ENCODE measurements at regions not wholly inside any gene's neighbourhood (a gene's known extent, or its start where the extent isn't known, plus 50 kb on each side); places are given as distances from the start of the nearest gene placed in this dataset.
"Not testable (repeated sequence)": the region's sequence is repeated elsewhere in the genome, so short reads cannot be mapped to it uniquely, and the experiment has no call there.

GRCh38 chr6:10194816-10195672 is 219.8 kb downstream of the TFAP2A start:
- no peak overlapping the region for H3K27ac ChIP-seq
- no peak overlapping the region for H3K4me3 ChIP-seq

DNA sequence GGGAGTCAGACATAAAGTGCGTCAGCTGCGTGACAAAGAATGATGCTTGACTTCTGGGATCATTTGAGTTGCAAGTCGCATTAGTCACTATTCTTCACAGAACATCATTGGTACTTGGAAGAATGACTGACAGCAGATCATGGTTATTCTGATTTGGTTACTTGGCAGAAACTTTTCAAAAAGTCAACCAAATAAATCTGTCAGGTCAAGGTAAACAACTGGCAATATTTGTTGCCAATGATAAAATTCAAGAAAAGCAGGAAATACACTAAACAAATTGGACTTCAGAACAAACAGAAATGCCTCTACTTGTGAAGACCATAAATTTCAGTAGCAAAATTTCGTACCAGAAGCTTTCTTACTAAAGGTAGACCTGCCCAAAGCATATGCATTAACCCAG is 221.6 kb downstream of the TFAP2A start:
- H3K4me3 ChIP-seq: no peak overlapping the region
- H3K27ac ChIP-seq: no peak overlapping the region

DNA sequence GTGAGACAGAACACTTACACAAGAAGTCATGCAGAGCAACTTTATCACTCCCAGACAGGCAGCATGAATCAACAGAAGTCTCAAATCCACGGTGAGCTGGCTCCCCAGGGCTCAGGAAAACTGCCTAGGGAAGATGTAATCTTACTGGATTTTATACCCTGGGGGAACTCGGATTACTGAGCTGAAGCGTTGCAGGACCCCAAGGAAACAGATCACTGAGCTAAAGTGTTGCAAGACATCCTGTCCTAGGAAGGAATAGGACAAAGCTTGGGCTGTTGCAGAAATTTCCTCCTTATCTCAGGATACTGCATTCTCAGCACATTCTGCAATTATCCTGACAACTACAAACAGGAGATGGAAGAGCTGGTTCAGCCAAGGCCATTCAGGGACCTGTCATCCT is 224.8 kb downstream of the TFAP2A start:
- no peak overlapping the region for H3K27ac ChIP-seq
- no peak overlapping the region for H3K4me3 ChIP-seq

GRCh38 chr6:10184371-10185227 is 230.3 kb downstream of the TFAP2A start:
- no peak overlapping the region for H3K4me3 ChIP-seq
- H3K27ac ChIP-seq: no peak overlapping the region

- no peak overlapping the region for H3K27ac ChIP-seq
- H3K4me3 ChIP-seq: no peak overlapping the region
Observed at GRCh38 chr6:10180138-10181074, 234.5 kb downstream of the TFAP2A start.

- no peak overlapping the region for H3K4me3 ChIP-seq
Observed at GRCh38 chr6:10177704-10178103, 237.2 kb downstream of the TFAP2A start.

DNA sequence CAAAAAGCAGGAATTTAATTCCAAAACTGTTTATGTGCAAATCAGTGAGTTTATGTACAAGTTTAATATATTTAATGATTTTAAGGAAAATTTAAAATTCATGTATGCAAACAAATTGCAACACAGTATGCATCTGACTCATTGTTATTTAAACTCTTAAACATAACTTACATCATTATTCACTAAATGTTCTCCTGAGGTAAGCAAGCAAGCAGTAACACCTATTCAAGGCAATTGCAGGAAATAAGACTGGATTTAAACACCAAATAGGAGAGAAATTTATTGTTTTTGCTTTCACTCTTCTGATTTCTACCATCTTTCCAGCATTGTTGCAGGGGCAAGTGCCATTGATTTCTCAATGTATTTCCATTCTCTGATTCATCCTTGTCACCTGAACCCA is 239.5 kb downstream of the TFAP2A start:
- Histone ChIP-seq H3K4me3 (no peak overlapping the region), H3K27ac (no peak overlapping the region)

More at GRCh38 chr6:10177704-10178103, 237.2 kb downstream of the TFAP2A start:
- H3K27ac ChIP-seq: no peak overlapping the region

GRCh38 chr6:10174761-10175160 is 240.1 kb downstream of the TFAP2A start:
- no peak overlapping the region for H3K27ac ChIP-seq
- no peak overlapping the region for H3K4me3 ChIP-seq

DNA sequence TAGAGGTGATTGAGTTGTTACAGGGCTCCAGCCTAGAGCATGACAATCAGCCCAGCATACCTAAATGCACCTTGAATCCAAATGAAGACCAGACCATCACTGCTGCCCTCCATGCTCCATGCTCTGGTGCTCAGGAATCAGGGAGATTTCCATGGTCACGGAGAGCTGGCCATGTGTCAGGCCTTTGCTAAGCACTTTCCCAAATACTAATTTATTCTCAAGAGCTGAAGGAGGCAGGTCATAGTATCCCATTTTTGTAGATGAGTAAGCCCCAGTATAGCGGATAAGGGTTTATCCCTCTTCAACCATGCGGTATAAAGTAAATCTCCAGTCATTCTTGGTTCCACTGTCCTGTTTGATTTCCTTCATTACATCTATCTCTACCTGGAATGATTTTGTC is 240.8 kb downstream of the TFAP2A start:
- no peak overlapping the region for H3K27ac ChIP-seq

DNA sequence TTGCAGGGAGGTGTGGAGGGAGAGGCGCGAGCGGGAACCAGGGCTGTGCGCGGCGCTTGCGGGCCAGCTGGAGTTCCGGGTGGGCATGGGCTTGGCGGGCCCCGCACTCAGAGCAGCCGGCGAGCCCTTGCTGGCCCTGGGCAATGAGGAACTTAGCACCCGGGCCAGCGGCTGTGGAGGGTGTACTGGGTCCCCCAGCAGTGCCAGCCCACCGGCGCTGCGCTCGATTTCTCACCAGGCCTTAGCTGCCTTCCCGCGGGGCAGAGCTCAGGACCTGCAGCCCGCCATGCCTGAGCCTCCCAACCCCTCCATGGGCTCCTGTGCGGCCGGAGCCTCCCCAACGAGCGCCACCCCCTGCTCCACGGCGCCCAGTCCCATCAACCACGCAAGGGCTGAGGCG is 243.2 kb downstream of the TFAP2A start:
- not testable (repeated sequence) for H3K27ac ChIP-seq, H3K4me3 ChIP-seq

More for the DNA sequence above, 240.8 kb downstream of the TFAP2A start:
- H3K4me3 ChIP-seq: no peak overlapping the region

DNA sequence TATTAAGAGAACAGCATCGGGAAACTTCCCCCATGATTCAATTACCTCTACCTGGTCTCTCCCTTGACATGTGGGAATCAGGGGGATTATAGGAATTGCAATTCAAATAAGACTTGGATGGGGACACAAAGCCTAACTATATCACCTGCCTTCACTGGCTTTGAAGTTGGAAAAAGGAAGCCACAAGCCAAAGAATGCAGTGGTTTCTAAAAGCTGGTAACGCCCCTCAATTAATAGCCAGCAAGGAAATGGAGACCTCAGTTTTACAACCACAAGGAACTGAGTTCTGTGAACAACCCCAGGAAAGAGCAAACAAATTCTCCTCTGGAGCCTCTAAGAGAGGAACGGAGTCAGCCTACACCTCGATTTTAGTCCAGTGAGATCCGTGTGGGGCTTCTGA is 244.1 kb downstream of the TFAP2A start:
- H3K27ac ChIP-seq: no peak overlapping the region
- H3K4me3 ChIP-seq: no peak overlapping the region

GRCh38 chr6:10166031-10166430 is 248.8 kb downstream of the TFAP2A start:
- Histone ChIP-seq H3K27ac (peak overlapping the region in 1 of 21 experiments; percentile 64), H3K4me3 (no peak overlapping the region)

GRCh38 chr6:10163203-10163962 is 251.5 kb downstream of the TFAP2A start:
- Histone ChIP-seq H3K4me3 (peak overlapping the region in 2 of 7 experiments; percentile 0 to 16), H3K27ac (peak overlapping the region in 20 of 21 experiments; percentile 38 to 83 (median 68))

- H3K27ac ChIP-seq: no peak overlapping the region
Observed at GRCh38 chr6:10156875-10157274, 258.0 kb downstream of the TFAP2A start.

GRCh38 chr6:10154251-10154650 is 260.6 kb downstream of the TFAP2A start:
- Histone ChIP-seq H3K4me3 (no peak overlapping the region), H3K27ac (no peak overlapping the region)

More at GRCh38 chr6:10156875-10157274, 258.0 kb downstream of the TFAP2A start:
- H3K4me3 ChIP-seq: no peak overlapping the region

- Histone ChIP-seq H3K4me3 (no peak overlapping the region), H3K27ac (no peak overlapping the region)
Observed at GRCh38 chr6:10151144-10151915, 263.5 kb downstream of the TFAP2A start.

DNA sequence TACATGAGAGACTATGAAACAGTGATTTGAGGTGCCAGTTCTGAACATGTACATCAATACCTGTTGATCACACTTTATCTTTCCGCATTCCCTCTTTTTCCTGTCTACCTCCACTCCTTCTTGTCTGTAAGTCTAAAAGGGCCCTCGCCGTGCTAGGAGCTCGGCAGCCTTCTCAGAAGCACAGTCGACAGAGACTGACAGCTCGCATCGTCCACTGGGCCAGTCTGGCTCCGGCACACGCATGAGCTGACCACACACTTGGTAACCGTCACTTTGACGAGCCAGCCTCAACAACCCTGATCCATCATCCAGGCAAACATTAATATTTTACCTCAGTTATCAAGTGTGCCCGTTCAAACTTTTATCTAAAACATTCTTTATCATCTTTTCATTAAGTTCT is 265.3 kb downstream of the TFAP2A start:
- H3K27ac ChIP-seq: no peak overlapping the region
- H3K4me3 ChIP-seq: no peak overlapping the region

Data from skin epidermis (tissue), 12 donors.